ENCODE measurements at regions not wholly inside any gene's neighbourhood (a gene's known extent, or its start where the extent isn't known, plus 50 kb on each side); places are given as distances from the start of the nearest gene placed in this dataset.

- H3K4me3 ChIP-seq, result no peak overlapping the region
- no peaks in the 10 kb centered on the region for H3K36me3 ChIP-seq (ENCODE audit: low read depth)
- no peaks in the 10 kb centered on the region for H3K9me3 ChIP-seq
- intact Hi-C loops (cut with DNase I, micrococcal nuclease), result no loop called here
- TF ChIP-seq CTCF (IDR thresholded peaks at IDR 0.05), result no peak
- ATAC-seq (no peak), DNase-seq (no peak)
- no peaks in the 10 kb centered on the region for H3K4me1 ChIP-seq (ENCODE audit: low read depth)
These were observed 349.3 kb upstream of the SEMA3D start for GRCh38 chr7:85535974-85536729.

DNA sequence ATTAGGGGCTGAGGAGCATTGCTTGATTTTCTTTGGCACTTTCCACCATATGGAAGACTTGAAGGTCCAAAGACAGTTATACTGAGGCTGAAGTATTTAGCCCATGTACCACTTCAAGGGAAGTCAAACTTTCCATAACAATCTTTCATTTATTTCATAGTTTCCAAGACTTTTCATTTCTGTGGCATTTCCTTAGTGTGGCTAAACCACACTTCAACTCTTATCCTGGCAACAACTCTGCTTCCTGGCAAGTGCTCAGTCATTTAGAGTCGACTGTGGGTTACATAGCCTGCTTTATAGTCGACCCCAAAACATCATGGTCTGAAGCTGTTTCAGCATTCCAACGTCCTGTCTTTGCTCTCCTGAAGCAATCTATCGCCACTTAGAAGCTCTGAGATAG, 343.0 kb upstream of the SEMA3D start:
- ATAC-seq, result no peak
- H3K36me3 ChIP-seq (ENCODE audit: low read depth), result no peaks in the 10 kb centered on the region
- no peak for DNase-seq
- H3K4me3 ChIP-seq, result no peak overlapping the region
- no peaks in the 10 kb centered on the region for H3K9me3 ChIP-seq
- intact Hi-C loops (cut with DNase I, micrococcal nuclease), result no loop called here
- no peaks in the 10 kb centered on the region for H3K4me1 ChIP-seq (ENCODE audit: low read depth)
- TF ChIP-seq CTCF (IDR thresholded peaks at IDR 0.05), result no peak

- ATAC-seq (no peak), DNase-seq (no peak)
- intact Hi-C loops (cut with DNase I, micrococcal nuclease), result no loop called here
- H3K36me3 ChIP-seq (ENCODE audit: low read depth), result no peaks in the 10 kb centered on the region
- no peak overlapping the region for H3K4me3 ChIP-seq
- TF ChIP-seq CTCF (IDR thresholded peaks at IDR 0.05), result no peak
- H3K4me1 ChIP-seq (ENCODE audit: low read depth), result no peaks in the 10 kb centered on the region
- H3K9me3 ChIP-seq, result no peaks in the 10 kb centered on the region
These were observed 342.3 kb upstream of the SEMA3D start for GRCh38 chr7:85529201-85529600.

DNA sequence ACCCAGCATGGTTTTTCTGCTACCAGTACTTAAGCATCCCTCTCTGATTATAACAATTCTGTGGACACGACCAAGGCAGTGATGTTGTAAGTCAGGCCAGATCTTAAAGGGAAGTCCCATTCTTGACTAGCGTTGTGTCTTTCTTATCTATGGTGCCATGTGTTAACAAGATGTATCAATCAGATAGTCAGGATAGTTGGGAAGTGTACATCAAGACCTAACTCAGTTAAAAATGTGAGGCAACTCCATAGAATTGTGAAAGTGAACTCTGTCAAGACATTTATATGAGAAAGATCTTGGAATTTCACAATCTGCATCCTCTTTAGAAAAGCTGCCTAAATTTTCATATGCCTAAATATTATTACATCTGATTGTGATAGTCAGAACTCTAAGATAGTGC, 341.7 kb upstream of the SEMA3D start:
- no peak for ATAC-seq
- intact Hi-C loops (cut with DNase I, micrococcal nuclease), result no loop called here
- DNase-seq, result no peak
- Histone ChIP-seq H3K36me3 (ENCODE audit: low read depth) (no peaks in the 10 kb centered on the region), H3K4me3 (no peak overlapping the region), H3K4me1 (ENCODE audit: low read depth) (no peaks in the 10 kb centered on the region), H3K9me3 (no peaks in the 10 kb centered on the region)
- no peak for TF ChIP-seq CTCF (IDR thresholded peaks at IDR 0.05)

DNA sequence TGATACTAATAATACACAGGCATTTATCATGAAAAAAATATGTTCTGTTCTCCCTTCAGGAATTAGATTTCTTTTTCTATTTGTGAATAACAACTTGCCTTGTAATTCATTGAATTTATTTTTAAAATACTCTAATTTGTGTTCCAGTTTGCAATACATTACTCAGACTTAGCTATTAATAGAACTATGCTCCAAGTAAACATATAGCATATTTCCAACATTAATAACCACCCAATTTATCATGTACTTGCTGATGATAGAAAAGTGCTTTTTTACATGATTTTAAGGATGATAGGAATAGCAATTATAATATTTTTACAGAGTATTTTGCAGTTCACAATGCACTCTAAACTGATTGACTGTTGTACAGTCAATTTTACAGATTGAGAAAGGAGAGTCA, 338.8 kb upstream of the SEMA3D start:
- H3K36me3 ChIP-seq (ENCODE audit: low read depth), result no peaks in the 10 kb centered on the region
- ATAC-seq (no peak), DNase-seq (no peak)
- H3K4me1 ChIP-seq (ENCODE audit: low read depth), result no peaks in the 10 kb centered on the region
- TF ChIP-seq CTCF (IDR thresholded peaks at IDR 0.05), result no peak
- H3K4me3 ChIP-seq, result no peak overlapping the region
- intact Hi-C loops (cut with DNase I, micrococcal nuclease), result no loop called here
- H3K9me3 ChIP-seq, result no peaks in the 10 kb centered on the region

DNA sequence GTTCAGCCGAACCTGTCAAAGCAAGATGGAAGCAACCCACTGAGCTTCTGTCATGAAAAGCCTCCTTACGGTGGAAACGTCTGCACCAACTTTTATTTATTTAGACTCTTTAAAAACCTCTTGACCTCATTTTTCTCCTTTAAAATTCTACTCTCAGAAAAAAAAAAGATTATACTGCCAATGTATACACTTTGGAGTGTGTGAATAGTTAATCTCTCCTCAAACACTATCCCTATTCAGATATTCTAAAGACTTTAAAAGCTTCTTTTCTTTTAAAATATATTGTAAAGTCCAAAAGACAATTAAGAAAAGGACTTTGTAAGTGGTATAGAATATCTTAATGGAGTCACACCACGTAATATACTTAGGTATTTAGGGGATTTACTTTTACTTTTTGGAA, 335.2 kb upstream of the SEMA3D start:
- intact Hi-C loops (cut with DNase I, micrococcal nuclease), result no loop called here
- Histone ChIP-seq H3K36me3 (ENCODE audit: low read depth) (no peaks in the 10 kb centered on the region), H3K4me1 (ENCODE audit: low read depth) (no peaks in the 10 kb centered on the region), H3K4me3 (no peak overlapping the region), H3K9me3 (no peaks in the 10 kb centered on the region)
- TF ChIP-seq CTCF (IDR thresholded peaks at IDR 0.05), result no peak
- ATAC-seq, result no peak
- DNase-seq, result no peak
